CD14-positive monocyte (primary cell): ENCODE measurements at regions not wholly inside any gene's neighbourhood (a gene's known extent, or its start where the extent isn't known, plus 50 kb on each side); places are given as distances from the start of the nearest gene placed in this dataset.

Experiments
- DNase-seq, 3 donors: peaks; one replicate each; pipeline ENCODE4 v3.0.0-alpha.2; 2011 to 2022
- H2AFZ ChIP-seq: 2 replicates; pipeline ENCODE4 v1.6.0; 2012; ENCODE audit warnings: mild to moderate bottlenecking, low read depth, low read length, inconsistent platforms; ENCODE audit not compliant: insufficient read depth, poor library complexity, severe bottlenecking
- H3K27ac ChIP-seq, 2 donors: 1 replicate in 1 of 2; 2 replicates in 1 of 2; pipeline ENCODE4 v1.5.1; 2012 to 2013; ENCODE audit warnings: low read length in 2 of 2, control low read depth in 1 of 2, inconsistent platforms in 1 of 2, low read depth in 1 of 2, mild to moderate bottlenecking in 1 of 2
- H3K27me3 ChIP-seq, 2 donors: one replicate each; pipeline versions ENCODE4 v1.6.0 to v1.6.1; 2011 to 2013; ENCODE audit warnings: low read length in 2 of 2; ENCODE audit not compliant: control insufficient read depth in 2 of 2, insufficient read depth in 2 of 2
- H3K36me3 ChIP-seq, 2 donors: replicated peaks in 1 of 2; 1 replicate in 1 of 2; 2 replicates in 1 of 2; pipeline versions ENCODE4 v1.5.1 to v1.6.1; 2012 to 2013; ENCODE audit warnings: low read length in 2 of 2, control low read depth in 1 of 2, inconsistent platforms in 1 of 2, mild to moderate bottlenecking in 1 of 2; ENCODE audit not compliant: insufficient read depth in 2 of 2, control insufficient read depth in 1 of 2
- H3K4me1 ChIP-seq, 2 donors: 1 replicate in 1 of 2; 2 replicates in 1 of 2; pipeline versions ENCODE4 v1.5.1 to v1.6.1; 2012 to 2013; ENCODE audit warnings: low read length in 2 of 2, control low read depth in 1 of 2, inconsistent platforms in 1 of 2, mild to moderate bottlenecking in 1 of 2, moderate library complexity in 1 of 2; ENCODE audit not compliant: insufficient read depth in 2 of 2, control insufficient read depth in 1 of 2
- H3K4me2 ChIP-seq: replicated peaks from 2 replicates; pipeline ENCODE3; 2012; ENCODE audit warnings: low read length, moderate library complexity, mild to moderate bottlenecking; ENCODE audit not compliant: poor library complexity, severe bottlenecking; ENCODE audit errors: extremely low read depth
- H3K4me3 ChIP-seq, 3 experiments: fragments of 200-600 bp in 1 of 3; sonication (generic) in 1 of 3; replicated peaks in 1 of 3; 1 replicate in 2 of 3; 2 replicates in 1 of 3; pipeline ENCODE4 v1.5.1; 2011 to 2013; ENCODE audit warnings: low read length in 3 of 3, mild to moderate bottlenecking in 3 of 3, control low read depth in 2 of 3, low read depth in 2 of 3, inconsistent platforms in 1 of 3, moderate library complexity in 1 of 3
- H3K79me2 ChIP-seq: 2 replicates; pipeline ENCODE4 v1.6.0; 2012; ENCODE audit warnings: mild to moderate bottlenecking, control low read depth, inconsistent platforms, low read length, moderate library complexity; ENCODE audit not compliant: insufficient read depth
- H3K9ac ChIP-seq: 2 replicates; pipeline ENCODE4 v1.6.0; 2017; ENCODE audit warnings: low read length, mild to moderate bottlenecking; ENCODE audit not compliant: insufficient read depth, poor library complexity, severe bottlenecking
- H3K9me3 ChIP-seq, 2 donors: replicated peaks in 1 of 2; 1 replicate in 1 of 2; 2 replicates in 1 of 2; pipeline versions ENCODE4 v1.5.1 to v1.6.1; 2012 to 2013; ENCODE audit warnings: low read length in 2 of 2, control low read depth in 1 of 2; ENCODE audit not compliant: control insufficient read depth in 1 of 2, insufficient read depth in 1 of 2
- H4K20me1 ChIP-seq: 2 replicates; pipeline ENCODE4 v1.6.0; 2012; ENCODE audit warnings: mild to moderate bottlenecking, low read length, control low read depth, moderate library complexity; ENCODE audit not compliant: insufficient read depth
- H3K27ac Mint-ChIP-seq, 7 donors: one replicate each; pipeline ENCODE4 v1.8.0; 2020; ENCODE audit warnings: mild to moderate bottlenecking in 7 of 7, mixed read lengths in 7 of 7, moderate library complexity in 6 of 7, inconsistent platforms in 2 of 7
- H3K27me3 Mint-ChIP-seq, 3 donors: one replicate each; pipeline ENCODE4 v1.8.0; 2021 to 2022; ENCODE audit warnings: low read depth in 3 of 3, mild to moderate bottlenecking in 3 of 3, mixed read lengths in 3 of 3, moderate library complexity in 3 of 3, inconsistent platforms in 1 of 3
- H3K36me3 Mint-ChIP-seq, 2 donors: one replicate each; pipeline ENCODE4 v1.8.0; 2020; ENCODE audit warnings: mixed read lengths in 2 of 2, inconsistent platforms in 1 of 2, mild to moderate bottlenecking in 1 of 2
- H3K4me1 Mint-ChIP-seq: one replicate; pipeline ENCODE4 v1.8.0; 2020; ENCODE audit warnings: mild to moderate bottlenecking, mixed read lengths
- H3K4me3 Mint-ChIP-seq, 2 donors: one replicate each; pipeline ENCODE4 v1.8.0; 2020; ENCODE audit warnings: mild to moderate bottlenecking in 2 of 2, mixed read lengths in 2 of 2, moderate library complexity in 1 of 2
- H3K9me3 Mint-ChIP-seq, 7 donors: one replicate each; pipeline ENCODE4 v1.8.0; 2020 to 2022; ENCODE audit warnings: mixed read lengths in 7 of 7, mild to moderate bottlenecking in 6 of 7, moderate library complexity in 6 of 7, inconsistent platforms in 2 of 7
- WGBS: methylation state at CpG from one replicate; pipeline ENCODE4 v1.1.5; 2013; ENCODE audit warnings: missing lambda C conversion rate; ENCODE audit not compliant: insufficient coverage; 5-methylcytosine and 5-hydroxymethylcytosine counted together
- intact Hi-C, 2 donors: fragments of 100-400 bp; cut with micrococcal nuclease; formaldehyde crosslinking; loops; one replicate each; pipeline versions ENCODE4 v1.15.0 to v1.15.1; 2023
- TF ChIP-seq, protein P1 (sequence below): fragments of 200-600 bp; IDR thresholded peaks from one replicate; pipeline ENCODE4 v1.8.0; 2022; ENCODE audit warnings: antibody characterized with exemption, mild to moderate bottlenecking

DNA sequence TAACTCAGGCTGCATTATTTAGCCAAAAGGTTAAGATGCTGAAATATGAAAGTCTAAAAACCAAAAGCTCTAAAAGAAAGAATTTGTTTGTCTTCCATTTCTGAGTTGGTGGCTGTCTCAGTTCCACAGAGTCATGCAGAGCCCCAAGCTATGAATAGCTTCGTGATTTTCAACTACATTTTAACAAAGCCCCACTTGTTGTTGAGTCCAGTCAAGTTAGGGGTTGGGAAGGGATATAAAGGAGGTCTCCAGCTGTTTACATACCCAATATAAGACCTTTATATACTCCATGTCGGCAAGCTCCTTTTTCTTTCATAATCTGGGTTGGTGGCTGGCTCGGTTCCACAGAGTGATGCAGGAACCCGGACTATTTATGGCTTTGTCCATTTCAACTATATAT, 924.6 kb upstream of the PRKX start:
- Mint-ChIP-seq H3K36me3 (no peaks in the 10 kb centered on the region), H3K4me1 (no peaks in the 10 kb centered on the region), H3K27me3 (peaks cover 0 to 2% (median 0%) of the 10 kb centered on the region in 3 donors), H3K4me3 (no peak overlapping the region), H3K27ac (no peak overlapping the region), H3K9me3 (peaks cover 2 to 20% (median 8%) of the 10 kb centered on the region in 7 donors)
- DNase-seq = no peak
- intact Hi-C loops = no loop called here
- no peaks in the 10 kb centered on the region for H3K36me3 ChIP-seq
- H3K27ac ChIP-seq = no peak overlapping the region
- TF ChIP-seq, protein P1, sequence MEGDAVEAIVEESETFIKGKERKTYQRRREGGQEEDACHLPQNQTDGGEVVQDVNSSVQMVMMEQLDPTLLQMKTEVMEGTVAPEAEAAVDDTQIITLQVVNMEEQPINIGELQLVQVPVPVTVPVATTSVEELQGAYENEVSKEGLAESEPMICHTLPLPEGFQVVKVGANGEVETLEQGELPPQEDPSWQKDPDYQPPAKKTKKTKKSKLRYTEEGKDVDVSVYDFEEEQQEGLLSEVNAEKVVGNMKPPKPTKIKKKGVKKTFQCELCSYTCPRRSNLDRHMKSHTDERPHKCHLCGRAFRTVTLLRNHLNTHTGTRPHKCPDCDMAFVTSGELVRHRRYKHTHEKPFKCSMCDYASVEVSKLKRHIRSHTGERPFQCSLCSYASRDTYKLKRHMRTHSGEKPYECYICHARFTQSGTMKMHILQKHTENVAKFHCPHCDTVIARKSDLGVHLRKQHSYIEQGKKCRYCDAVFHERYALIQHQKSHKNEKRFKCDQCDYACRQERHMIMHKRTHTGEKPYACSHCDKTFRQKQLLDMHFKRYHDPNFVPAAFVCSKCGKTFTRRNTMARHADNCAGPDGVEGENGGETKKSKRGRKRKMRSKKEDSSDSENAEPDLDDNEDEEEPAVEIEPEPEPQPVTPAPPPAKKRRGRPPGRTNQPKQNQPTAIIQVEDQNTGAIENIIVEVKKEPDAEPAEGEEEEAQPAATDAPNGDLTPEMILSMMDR = no peak
- H2AFZ ChIP-seq = no peak overlapping the region
- H3K4me2 ChIP-seq = no peak overlapping the region
- no peak overlapping the region for H3K9ac ChIP-seq
- H3K4me1 ChIP-seq = no peaks in the 10 kb centered on the region
- no peaks in the 10 kb centered on the region for H3K27me3 ChIP-seq
- no CpG with 5 or more reads among the region's 4 CpGs for WGBS
- peaks cover 4 to 13% of the 10 kb centered on the region in 2 donors for H3K9me3 ChIP-seq
- no peak overlapping the region for H3K4me3 ChIP-seq
- no peaks in the 10 kb centered on the region for H4K20me1 ChIP-seq
- H3K79me2 ChIP-seq = no peaks in the 10 kb centered on the region

DNA sequence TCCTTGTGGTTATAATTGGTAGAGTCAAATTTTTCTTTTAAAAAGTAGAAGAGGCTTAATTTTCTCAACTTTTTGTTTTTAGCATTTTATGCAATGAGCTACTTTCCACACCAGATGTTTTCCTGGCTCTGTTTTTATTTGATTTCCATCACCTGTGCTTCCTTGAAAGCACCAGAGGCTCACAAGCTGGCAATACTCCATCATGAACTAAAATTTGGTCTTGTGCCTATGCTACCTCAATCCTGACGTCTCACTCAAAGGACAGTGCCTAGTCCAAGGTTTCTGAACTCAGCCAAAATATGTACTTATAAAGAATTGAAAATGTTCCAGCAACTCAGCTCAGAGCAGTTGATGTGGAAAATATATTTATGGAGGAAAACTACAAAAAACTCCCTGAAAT, 914.0 kb upstream of the PRKX start:
- Mint-ChIP-seq H3K36me3 (no peaks in the 10 kb centered on the region), H3K27ac (no peak overlapping the region)

More for the DNA sequence above, 914.0 kb upstream of the PRKX start:
- H2AFZ ChIP-seq = no peak overlapping the region
- Mint-ChIP-seq H3K9me3 (peaks cover 0 to 16% (median 5%) of the 10 kb centered on the region in 7 donors), H3K4me3 (no peak overlapping the region), H3K4me1 (no peaks in the 10 kb centered on the region), H3K27me3 (peaks cover 0 to 2% (median 0%) of the 10 kb centered on the region in 3 donors)
- no CpG with 5 or more reads among the region's 1 CpG for WGBS
- H3K36me3 ChIP-seq = no peaks in the 10 kb centered on the region
- intact Hi-C loops = no loop called here
- no peaks in the 10 kb centered on the region for H3K9me3 ChIP-seq
- H3K4me3 ChIP-seq = no peak overlapping the region
- H3K4me2 ChIP-seq = no peak overlapping the region
- no peaks in the 10 kb centered on the region for H3K79me2 ChIP-seq
- no peaks in the 10 kb centered on the region for H3K4me1 ChIP-seq
- TF ChIP-seq, protein P1 = no peak
- no peak for DNase-seq
- H4K20me1 ChIP-seq = no peaks in the 10 kb centered on the region
- H3K27me3 ChIP-seq = no peaks in the 10 kb centered on the region
- no peak overlapping the region for H3K27ac ChIP-seq
- H3K9ac ChIP-seq = no peak overlapping the region
